ENCODE measurements at regions not wholly inside any gene's neighbourhood (a gene's known extent, or its start where the extent isn't known, plus 50 kb on each side); places are given as distances from the start of the nearest gene placed in this dataset.

GRCh38 chr13:46964789-46965527, 68.1 kb upstream of the HTR2A start:
- peak in 2 of 8 experiments; percentile 58 to 60 for ATAC-seq (replicated peaks in 6 of 8)

GRCh38 chr13:46963904-46964303, 67.1 kb upstream of the HTR2A start:
- no peak for ATAC-seq (replicated peaks in 6 of 8)
- Histone ChIP-seq H3K4me3 (no peak overlapping the region), H3K27ac (no peak overlapping the region), H3K4me1 (replicated peaks in 1 of 2) (no peaks in the 10 kb centered on the region)
- in situ Hi-C loops (cut with MboI; ENCODE audit: low pct_unique_long_range_greater_than_20kb in 2 of 9, low sequenced_read_pairs in 9 of 9, unreplicated experiment in 9 of 9) = loop anchor here in 1 of 9 experiments (25.0 kb wide), 1 partner anchor 623 kb away; no protein-coding TSS in a partner anchor
- WGBS, 10 experiments = 47 to 100% (median 87%) methylated on average over 2 to 4 of the region's 4 CpGs; no CpG with 5 or more reads in 1 of the 10 experiments

More at GRCh38 chr13:46964789-46965527, 68.1 kb upstream of the HTR2A start:
- no peaks in the 10 kb centered on the region for H3K4me1 ChIP-seq (replicated peaks in 1 of 2)
- no peak overlapping the region for H3K27ac ChIP-seq
- in situ Hi-C loops (cut with MboI; ENCODE audit: low pct_unique_long_range_greater_than_20kb in 2 of 9, low sequenced_read_pairs in 9 of 9, unreplicated experiment in 9 of 9) = loop anchor here in 1 of 9 experiments (25.0 kb wide), 1 partner anchor 622 kb away; no protein-coding TSS in a partner anchor
- WGBS, 10 experiments = 0 to 100% (median 44%) methylated on average over 1 to 2 of the region's 2 CpGs; no CpG with 5 or more reads in 6 of the 10 experiments
- H3K4me3 ChIP-seq = no peak overlapping the region

DNA sequence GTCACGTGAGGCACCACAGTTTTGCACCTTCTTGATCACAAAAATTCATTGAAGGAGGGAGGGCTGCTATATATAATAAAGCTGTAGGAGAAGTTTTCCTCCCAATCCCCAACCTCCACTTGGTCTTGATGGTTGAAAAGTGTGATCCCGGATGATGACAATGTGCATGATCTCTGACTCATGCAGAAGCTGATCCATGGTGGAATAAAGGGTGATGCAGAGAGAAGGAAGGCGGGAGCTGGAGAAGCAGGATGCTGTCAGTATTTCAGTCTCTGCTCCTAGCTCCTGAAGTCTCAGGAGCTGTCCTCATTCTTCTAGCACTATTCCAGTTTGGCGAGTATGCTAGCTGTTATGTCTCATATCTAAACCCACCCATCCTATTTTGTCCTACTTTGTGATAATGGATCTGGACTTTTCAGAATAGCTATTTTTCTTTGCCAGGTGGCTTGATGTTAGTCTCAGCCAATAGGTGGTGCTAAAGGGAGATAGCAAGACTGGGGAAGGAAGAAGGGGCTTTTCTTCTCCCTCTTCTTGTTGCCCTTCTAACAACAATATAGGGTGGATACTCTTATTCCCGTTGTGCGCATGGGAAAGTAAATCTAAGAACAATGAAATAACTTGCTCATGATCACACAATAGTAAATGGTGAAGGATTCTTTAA, 65.6 kb upstream of the HTR2A start:
- Histone ChIP-seq H3K4me3 (no peak overlapping the region), H3K4me1 (replicated peaks in 1 of 2) (no peaks in the 10 kb centered on the region), H3K27ac (no peak overlapping the region)
- peak in 2 of 8 experiments; percentile 47 to 63 for ATAC-seq (replicated peaks in 6 of 8)
- WGBS, 10 experiments = 0 to 100% (median 78%) methylated on average over 1 to 6 of the region's 6 CpGs
- in situ Hi-C loops (cut with MboI; ENCODE audit: low pct_unique_long_range_greater_than_20kb in 2 of 9, low sequenced_read_pairs in 9 of 9, unreplicated experiment in 9 of 9) = loop anchor here in 1 of 9 experiments (25.0 kb wide), 1 partner anchor 625 kb away; no protein-coding TSS in a partner anchor

GRCh38 chr13:46961719-46962118, 64.9 kb upstream of the HTR2A start:
- no peak overlapping the region for H3K27ac ChIP-seq
- 0 to 75% (median 29%) methylated on average over 1 to 2 of the region's 2 CpGs; no CpG with 5 or more reads in 2 of the 10 experiments for WGBS, 10 experiments

GRCh38 chr13:46953941-46954340, 57.1 kb upstream of the HTR2A start:
- WGBS, 10 experiments = 34 to 100% (median 84%) methylated on average over 1 to 2 of the region's 2 CpGs; no CpG with 5 or more reads in 2 of the 10 experiments
- H3K4me3 ChIP-seq = no peak overlapping the region
- H3K27ac ChIP-seq = no peak overlapping the region
- H3K4me1 ChIP-seq (replicated peaks in 1 of 2) = peaks cover 0 to 2% of the 10 kb centered on the region in 2 donors
- no peak for ATAC-seq (replicated peaks in 6 of 8)
- in situ Hi-C loops (cut with MboI; ENCODE audit: low pct_unique_long_range_greater_than_20kb in 2 of 9, low sequenced_read_pairs in 9 of 9, unreplicated experiment in 9 of 9) = loop anchor here in 1 of 9 experiments (25.0 kb wide), 1 partner anchor 633 kb away; no protein-coding TSS in a partner anchor

More at GRCh38 chr13:46961719-46962118, 64.9 kb upstream of the HTR2A start:
- peak in 4 of 8 experiments; percentile 27 to 93 (median 62) for ATAC-seq (replicated peaks in 6 of 8)
- H3K4me1 ChIP-seq (replicated peaks in 1 of 2) = no peaks in the 10 kb centered on the region
- in situ Hi-C loops (cut with MboI; ENCODE audit: low pct_unique_long_range_greater_than_20kb in 2 of 9, low sequenced_read_pairs in 9 of 9, unreplicated experiment in 9 of 9) = loop anchor here in 1 of 9 experiments (25.0 kb wide), 1 partner anchor 626 kb away; no protein-coding TSS in a partner anchor
- no peak overlapping the region for H3K4me3 ChIP-seq

DNA sequence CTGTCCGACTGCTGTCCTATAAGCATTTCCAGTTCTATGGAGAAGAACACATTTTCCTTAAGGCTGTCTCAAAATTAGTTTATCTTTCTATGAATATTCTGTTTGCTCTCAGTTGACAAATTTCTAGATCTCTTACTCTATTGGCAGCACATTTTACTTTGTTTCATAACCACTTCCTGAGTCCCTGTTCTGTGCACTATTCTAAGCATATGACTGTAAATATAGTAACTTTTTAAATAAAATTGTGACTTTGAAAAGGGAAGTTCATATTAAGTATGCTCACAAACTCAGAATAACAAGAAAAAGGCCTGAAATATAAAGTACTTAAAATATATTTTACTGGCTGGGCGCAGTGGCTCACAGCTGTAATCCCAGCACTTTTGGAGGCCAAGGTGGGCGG, 56.5 kb upstream of the HTR2A start:
- 63 to 100% (median 90%) methylated on average over 1 to 3 of the region's 3 CpGs; no CpG with 5 or more reads in 2 of the 10 experiments for WGBS, 10 experiments

GRCh38 chr13:46951516-46951915, 54.7 kb upstream of the HTR2A start:
- Histone ChIP-seq H3K4me1 (replicated peaks in 1 of 2) (peaks cover 0 to 2% of the 10 kb centered on the region in 2 donors), H3K4me3 (no peak overlapping the region), H3K27ac (no peak overlapping the region)
- ATAC-seq (replicated peaks in 6 of 8) = no peak
- in situ Hi-C loops (cut with MboI; ENCODE audit: low pct_unique_long_range_greater_than_20kb in 2 of 9, low sequenced_read_pairs in 9 of 9, unreplicated experiment in 9 of 9) = loop anchor here in 1 of 9 experiments (25.0 kb wide), 1 partner anchor 636 kb away; no protein-coding TSS in a partner anchor
- 43 to 90% (median 69%) methylated on average over 1 to 6 of the region's 6 CpGs for WGBS, 10 experiments

More for the DNA sequence above, 56.5 kb upstream of the HTR2A start:
- peaks cover 0 to 2% of the 10 kb centered on the region in 2 donors for H3K4me1 ChIP-seq (replicated peaks in 1 of 2)
- H3K4me3 ChIP-seq = no peak overlapping the region
- ATAC-seq (replicated peaks in 6 of 8) = no peak
- H3K27ac ChIP-seq = no peak overlapping the region
- in situ Hi-C loops (cut with MboI; ENCODE audit: low pct_unique_long_range_greater_than_20kb in 2 of 9, low sequenced_read_pairs in 9 of 9, unreplicated experiment in 9 of 9) = loop anchor here in 1 of 9 experiments (25.0 kb wide), 1 partner anchor 634 kb away; no protein-coding TSS in a partner anchor

DNA sequence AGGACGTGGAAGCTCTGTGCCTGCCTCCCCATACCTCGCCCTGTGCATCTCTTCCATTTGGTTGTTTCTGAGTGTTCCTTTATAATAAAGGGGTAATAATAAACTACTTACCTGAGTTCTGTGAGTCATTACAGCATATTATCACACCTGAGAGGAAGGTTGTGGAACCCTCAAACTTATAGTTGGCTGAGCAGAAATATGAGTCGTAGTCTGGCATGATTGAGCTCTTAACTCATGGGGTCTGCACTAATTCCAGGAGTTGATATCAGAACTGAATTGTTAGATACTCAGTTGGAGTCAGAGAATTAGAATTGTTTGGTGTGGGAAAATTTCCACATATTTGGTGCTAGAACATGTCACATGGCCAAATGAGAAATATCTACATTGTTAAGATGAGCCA, 52.4 kb upstream of the HTR2A start:
- ATAC-seq (replicated peaks in 6 of 8) = no peak
- 52 to 100% (median 83%) methylated on average over 1 to 3 of the region's 3 CpGs; no CpG with 5 or more reads in 3 of the 10 experiments for WGBS, 10 experiments
- in situ Hi-C loops (cut with MboI; ENCODE audit: low pct_unique_long_range_greater_than_20kb in 2 of 9, low sequenced_read_pairs in 9 of 9, unreplicated experiment in 9 of 9) = no loop called here
- H3K27ac ChIP-seq = no peak overlapping the region
- no peak overlapping the region for H3K4me3 ChIP-seq
- peaks cover 0 to 2% of the 10 kb centered on the region in 2 donors for H3K4me1 ChIP-seq (replicated peaks in 1 of 2)

DNA sequence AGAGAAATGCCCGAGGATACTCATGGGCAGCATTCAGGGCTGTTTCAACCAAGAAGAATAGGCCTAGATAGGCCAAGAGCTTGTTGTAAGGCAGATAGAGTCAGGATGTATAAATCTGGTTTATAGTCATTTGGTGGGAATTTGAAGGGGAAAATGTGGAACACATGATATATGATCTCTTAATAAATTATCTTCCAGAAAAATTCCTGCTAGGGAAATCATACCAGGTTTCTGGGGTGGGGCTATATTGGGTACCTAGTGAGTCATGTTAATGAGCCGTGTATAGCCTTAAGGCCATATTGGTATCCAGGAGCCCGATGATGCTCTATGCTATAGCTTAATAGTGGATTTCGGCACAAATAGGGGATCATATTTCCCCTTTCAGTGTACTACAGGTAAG, 51.5 kb upstream of the HTR2A start:
- Histone ChIP-seq H3K4me1 (replicated peaks in 1 of 2) (peaks cover 0 to 2% of the 10 kb centered on the region in 2 donors), H3K27ac (no peak overlapping the region), H3K4me3 (no peak overlapping the region)
- ATAC-seq (replicated peaks in 6 of 8) = no peak
- WGBS, 10 experiments = 30 to 95% (median 73%) methylated on average over 2 to 4 of the region's 4 CpGs; no CpG with 5 or more reads in 3 of the 10 experiments
- in situ Hi-C loops (cut with MboI; ENCODE audit: low pct_unique_long_range_greater_than_20kb in 2 of 9, low sequenced_read_pairs in 9 of 9, unreplicated experiment in 9 of 9) = no loop called here

DNA sequence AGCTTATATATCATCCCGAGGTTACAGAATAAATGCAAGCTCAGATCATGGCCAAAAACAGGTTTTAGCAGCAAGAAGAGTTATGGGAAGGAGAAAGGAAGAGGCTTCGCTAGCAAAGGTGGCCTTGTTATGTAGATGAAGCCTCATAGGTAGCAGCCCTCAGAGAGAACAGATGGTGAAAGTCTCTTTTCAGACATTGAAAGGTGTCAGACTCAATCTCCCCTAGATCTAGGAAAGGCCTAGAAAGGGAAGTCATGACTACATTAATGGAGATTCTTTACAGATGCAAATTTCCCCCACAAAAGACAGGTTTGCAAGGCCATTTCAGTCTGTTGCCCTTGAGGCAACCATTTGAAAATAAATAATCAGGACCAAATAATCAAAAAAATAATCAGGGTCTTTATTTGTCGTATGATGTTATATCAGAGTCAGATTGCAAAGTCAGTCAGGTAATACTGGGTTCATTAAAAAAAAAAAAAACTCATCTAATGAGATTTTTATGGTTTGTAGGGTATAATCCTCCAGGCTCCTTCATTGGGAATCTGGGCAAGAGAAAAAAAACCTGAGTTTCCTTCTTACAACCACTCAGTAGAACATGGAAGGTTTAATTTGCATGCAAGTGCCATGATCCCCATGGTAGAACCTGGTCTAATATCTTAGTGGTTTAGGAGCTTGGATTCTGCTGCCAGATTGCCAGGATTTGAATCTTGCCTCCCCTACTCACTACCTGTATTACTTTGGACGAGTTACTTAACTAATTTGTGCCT, 50.8 kb upstream of the HTR2A start:
- in situ Hi-C loops (cut with MboI; ENCODE audit: low pct_unique_long_range_greater_than_20kb in 2 of 9, low sequenced_read_pairs in 9 of 9, unreplicated experiment in 9 of 9) = no loop called here
- H3K4me3 ChIP-seq = no peak overlapping the region
- no peak overlapping the region for H3K27ac ChIP-seq
- ATAC-seq (replicated peaks in 6 of 8) = no peak
- peaks cover 0 to 2% of the 10 kb centered on the region in 2 donors for H3K4me1 ChIP-seq (replicated peaks in 1 of 2)
- WGBS, 10 experiments = 15 to 66% (median 49%) methylated on average over 2 to 4 of the region's 4 CpGs

Measured in motor neuron (in vitro differentiated cells).